ENCODE measurements at regions not wholly inside any gene's neighbourhood (a gene's known extent, or its start where the extent isn't known, plus 50 kb on each side); places are given as distances from the start of the nearest gene placed in this dataset.

GRCh38 chr7:137122145-137122544 is 221.4 kb downstream of the PTN start:
- TF ChIP-seq CTCF (IDR thresholded peaks at IDR 0.05), result no peak
- no peak for TF ChIP-seq POLR2A (IDR thresholded peaks at IDR 0.05)
- no peak for TF ChIP-seq EP300 (IDR thresholded peaks at IDR 0.05)

Measured in gastroesophageal sphincter (tissue), 3 donors.